Ascending aorta (tissue), 2 donors: ENCODE measurements at regions not wholly inside any gene's neighbourhood (a gene's known extent, or its start where the extent isn't known, plus 50 kb on each side); places are given as distances from the start of the nearest gene placed in this dataset.
A peak's percentile ranks its signal among the peaks of the same experiment; 100 is the strongest.

Experiments used
- DNase-seq, 2 donors: peaks; one replicate each; pipeline ENCODE4 v3.0.0-alpha.2; 2019; ENCODE audit warnings: low spot score in 2 of 2
- H3K27ac ChIP-seq, 2 donors: fragments of 200-600 bp; sonication (generic); one replicate each; pipeline ENCODE4 v1.5.1; 2016 to 2017; ENCODE audit warnings: mild to moderate bottlenecking in 1 of 2
- H3K27me3 ChIP-seq: fragments of 200-600 bp; sonication (generic); one replicate; pipeline ENCODE4 v1.5.1; 2017
- H3K36me3 ChIP-seq, 2 donors: fragments of 200-600 bp; sonication (generic); one replicate each; pipeline ENCODE4 v1.5.1; 2016
- H3K4me1 ChIP-seq, 2 donors: fragments of 200-600 bp; sonication (generic); one replicate each; pipeline ENCODE4 v1.5.1; 2016 to 2017; ENCODE audit warnings: mild to moderate bottlenecking in 1 of 2
- H3K4me3 ChIP-seq, 2 donors: fragments of 200-600 bp; sonication (generic); one replicate each; pipeline ENCODE4 v1.5.1; 2016 to 2017; ENCODE audit warnings: mild to moderate bottlenecking in 1 of 2
- H3K9me3 ChIP-seq, 2 donors: fragments of 200-600 bp; sonication (generic); one replicate each; pipeline ENCODE4 v1.5.1; 2016
- CTCF ChIP-seq, 3 experiments: fragments of 200-600 bp in 2 of 3; fragments of 450-650 bp in 1 of 3; sonication (generic) in 2 of 3; IDR thresholded peaks; one replicate each; pipeline ENCODE4 v1.5.1; 2016 to 2019; ENCODE audit warnings: antibody characterized with exemption in 3 of 3, mild to moderate bottlenecking in 1 of 3, moderate library complexity in 1 of 3
- intact Hi-C: fragments of 100-400 bp; cut with DNase I; formaldehyde crosslinking; loops from one replicate; pipeline ENCODE4 v1.15.1; 2023

GRCh38 chr9:16320338-16320902 lies 550.0 kb downstream of the BNC2 start:
- H3K9me3 ChIP-seq, result no peaks in the 10 kb centered on the region
- DNase-seq, result peak in 1 of 2 donors; percentile 44
- no peak overlapping the region for H3K4me3 ChIP-seq
- intact Hi-C loops, result no loop called here
- H3K4me1 ChIP-seq, result peaks cover 7 to 23% of the 10 kb centered on the region in 2 donors
- no peaks in the 10 kb centered on the region for H3K36me3 ChIP-seq
- TF ChIP-seq CTCF (IDR thresholded peaks at IDR 0.05), result no peak
- no peaks in the 10 kb centered on the region for H3K27me3 ChIP-seq
- no peak overlapping the region for H3K27ac ChIP-seq

GRCh38 chr9:16321461-16322119 lies 548.9 kb downstream of the BNC2 start:
- no peak for TF ChIP-seq CTCF (IDR thresholded peaks at IDR 0.05)
- peaks cover 7 to 20% of the 10 kb centered on the region in 2 donors for H3K4me1 ChIP-seq
- no peak overlapping the region for H3K27ac ChIP-seq
- H3K27me3 ChIP-seq, result no peaks in the 10 kb centered on the region
- H3K9me3 ChIP-seq, result no peaks in the 10 kb centered on the region
- DNase-seq, result peak in 1 of 2 donors; percentile 79
- intact Hi-C loops, result no loop called here
- H3K4me3 ChIP-seq, result no peak overlapping the region
- H3K36me3 ChIP-seq, result no peaks in the 10 kb centered on the region

GRCh38 chr9:16322849-16323248 lies 547.6 kb downstream of the BNC2 start:
- peaks cover 7 to 11% of the 10 kb centered on the region in 2 donors for H3K4me1 ChIP-seq
- intact Hi-C loops, result no loop called here
- H3K9me3 ChIP-seq, result no peaks in the 10 kb centered on the region
- DNase-seq, result peak in 1 of 2 donors; percentile 60
- no peak overlapping the region for H3K27ac ChIP-seq
- H3K4me3 ChIP-seq, result no peak overlapping the region
- no peaks in the 10 kb centered on the region for H3K36me3 ChIP-seq
- H3K27me3 ChIP-seq, result no peaks in the 10 kb centered on the region
- no peak for TF ChIP-seq CTCF (IDR thresholded peaks at IDR 0.05)

- peaks cover 0 to 11% of the 10 kb centered on the region in 2 donors for H3K4me1 ChIP-seq
- no peak for DNase-seq
- no peak overlapping the region for H3K4me3 ChIP-seq
- no peaks in the 10 kb centered on the region for H3K27me3 ChIP-seq
- H3K27ac ChIP-seq, result no peak overlapping the region
- TF ChIP-seq CTCF (IDR thresholded peaks at IDR 0.05), result no peak
- no peaks in the 10 kb centered on the region for H3K9me3 ChIP-seq
- intact Hi-C loops, result no loop called here
- no peaks in the 10 kb centered on the region for H3K36me3 ChIP-seq
Observed at GRCh38 chr9:16325966-16326365, 544.5 kb downstream of the BNC2 start.

GRCh38 chr9:16328349-16328748 lies 542.1 kb downstream of the BNC2 start:
- Histone ChIP-seq H3K4me3 (no peak overlapping the region), H3K4me1 (no peaks in the 10 kb centered on the region), H3K9me3 (no peaks in the 10 kb centered on the region), H3K27me3 (no peaks in the 10 kb centered on the region), H3K36me3 (no peaks in the 10 kb centered on the region), H3K27ac (no peak overlapping the region)
- intact Hi-C loops, result no loop called here
- no peak for TF ChIP-seq CTCF (IDR thresholded peaks at IDR 0.05)
- no peak for DNase-seq
